Astrocyte (in vitro differentiated cells and primary cell): ENCODE measurements at regions not wholly inside any gene's neighbourhood (a gene's known extent, or its start where the extent isn't known, plus 50 kb on each side); places are given as distances from the start of the nearest gene placed in this dataset.
A peak's percentile ranks its signal among the peaks of the same experiment; 100 is the strongest.

Source experiments
- DNase-seq: peaks from one replicate; pipeline ENCODE4 v3.0.0-alpha.2; 2010; ENCODE audit warnings: low read depth
- FAIRE-seq: peaks from 2 replicates; lab custom pipeline; 2011; peaks lifted over from hg19 to GRCh38; lab: Jason Lieb, UNC
- H2AFZ ChIP-seq: 2 replicates; pipeline ENCODE4 v1.6.0; 2012; ENCODE audit warnings: low read depth, low read length, inconsistent platforms
- H3K27ac ChIP-seq: 2 replicates; pipeline ENCODE4 v1.5.1; 2011; ENCODE audit warnings: low read depth, low read length, inconsistent platforms
- H3K27me3 ChIP-seq: 2 replicates; pipeline ENCODE4 v1.6.0; 2011; ENCODE audit warnings: low read length, inconsistent platforms; ENCODE audit not compliant: insufficient read depth
- H3K36me3 ChIP-seq: 2 replicates; pipeline ENCODE4 v1.5.1; 2011; ENCODE audit warnings: low read length, inconsistent platforms; ENCODE audit not compliant: insufficient read depth
- H3K4me1 ChIP-seq: 2 replicates; pipeline ENCODE4 v1.5.1; 2011; ENCODE audit warnings: low read length, inconsistent platforms; ENCODE audit not compliant: insufficient read depth
- H3K4me2 ChIP-seq: 2 replicates; pipeline ENCODE4 v1.6.0; 2012; ENCODE audit warnings: low read length, inconsistent platforms
- H3K4me3 ChIP-seq: 2 replicates; pipeline ENCODE4 v1.5.1; 2011; ENCODE audit warnings: low read depth, mild to moderate bottlenecking, low read length, inconsistent platforms; ENCODE audit not compliant: insufficient read depth
- H3K79me2 ChIP-seq: 2 replicates; pipeline ENCODE4 v1.6.0; 2012; ENCODE audit warnings: mild to moderate bottlenecking, low read length, inconsistent platforms; ENCODE audit not compliant: insufficient read depth
- H3K9ac ChIP-seq: 2 replicates; pipeline ENCODE4 v1.6.0; 2012; ENCODE audit warnings: mild to moderate bottlenecking, low read length, inconsistent platforms
- H3K9me3 ChIP-seq: 2 replicates; pipeline ENCODE4 v1.5.1; 2012; ENCODE audit warnings: low read depth, mild to moderate bottlenecking, low read length, inconsistent platforms; ENCODE audit not compliant: insufficient read depth
- H4K20me1 ChIP-seq: 2 replicates; pipeline ENCODE4 v1.6.0; 2012; ENCODE audit warnings: low read length, inconsistent platforms; ENCODE audit not compliant: insufficient read depth
- H3K27ac Mint-ChIP-seq: one replicate; pipeline ENCODE4 v1.8.0; 2021; ENCODE audit warnings: mild to moderate bottlenecking, mixed read lengths; ENCODE audit not compliant: unreplicated experiment
- H3K27me3 Mint-ChIP-seq: one replicate; pipeline ENCODE4 v1.8.0; 2021; ENCODE audit warnings: low read depth, mixed read lengths; ENCODE audit not compliant: unreplicated experiment
- H3K36me3 Mint-ChIP-seq: one replicate; pipeline ENCODE4 v1.8.0; 2021; ENCODE audit warnings: low read depth, mixed read lengths; ENCODE audit not compliant: unreplicated experiment
- H3K4me1 Mint-ChIP-seq: one replicate; pipeline ENCODE4 v1.8.0; 2021; ENCODE audit warnings: low read depth, mixed read lengths; ENCODE audit not compliant: unreplicated experiment
- H3K4me3 Mint-ChIP-seq: one replicate; pipeline ENCODE4 v1.8.0; 2021; ENCODE audit warnings: mild to moderate bottlenecking, moderate library complexity, mixed read lengths; ENCODE audit not compliant: unreplicated experiment
- H3K9me3 Mint-ChIP-seq: one replicate; pipeline ENCODE4 v1.8.0; 2021; ENCODE audit warnings: mild to moderate bottlenecking, mixed read lengths; ENCODE audit not compliant: unreplicated experiment
- EZH2 ChIP-seq: IDR thresholded peaks from 2 replicates; pipeline ENCODE4 v1.6.1; 2012; ENCODE audit warnings: mild to moderate bottlenecking, low read length, inconsistent platforms; ENCODE audit not compliant: insufficient read depth
- TF ChIP-seq, protein P1 (sequence below): IDR thresholded peaks from 2 replicates; pipeline ENCODE4 v1.5.1; 2011; ENCODE audit warnings: low read depth, mild to moderate bottlenecking, inconsistent platforms, low read length, moderate library complexity; ENCODE audit not compliant: insufficient read depth

DNA sequence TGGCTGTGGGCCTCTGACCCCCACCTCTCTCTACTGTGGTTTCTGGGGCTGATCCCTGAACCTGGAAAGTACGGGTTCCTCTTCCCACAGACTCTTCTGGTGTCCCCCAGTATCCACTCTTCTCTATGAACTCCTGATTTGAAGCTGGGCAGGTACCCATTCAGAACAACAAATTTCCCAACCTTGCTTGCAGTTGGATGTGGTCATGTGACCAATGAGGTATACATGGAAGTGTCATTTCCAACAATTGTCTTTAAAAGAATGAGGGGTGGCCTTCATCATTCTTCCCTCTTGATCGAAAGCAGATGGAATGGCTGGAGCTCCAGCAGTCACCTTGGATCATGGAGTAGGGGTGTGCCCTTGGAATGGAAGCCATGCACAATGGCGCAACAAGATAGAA, 128.0 kb upstream of the MLN start:
- H3K4me1 ChIP-seq: no peaks in the 10 kb centered on the region
- no peaks in the 10 kb centered on the region for H3K9me3 ChIP-seq
- no peak overlapping the region for H3K27ac Mint-ChIP-seq
- no peaks in the 10 kb centered on the region for H4K20me1 ChIP-seq
- no peak for DNase-seq
- peaks cover 20% of the 10 kb centered on the region for H3K27me3 ChIP-seq
- H2AFZ ChIP-seq: no peak overlapping the region
- H3K36me3 Mint-ChIP-seq: peaks cover 7% of the 10 kb centered on the region
- no peak overlapping the region for H3K27ac ChIP-seq
- peaks cover 6% of the 10 kb centered on the region for H3K4me1 Mint-ChIP-seq
- FAIRE-seq: no peak
- no peak for TF ChIP-seq EZH2
- TF ChIP-seq, protein P1, sequence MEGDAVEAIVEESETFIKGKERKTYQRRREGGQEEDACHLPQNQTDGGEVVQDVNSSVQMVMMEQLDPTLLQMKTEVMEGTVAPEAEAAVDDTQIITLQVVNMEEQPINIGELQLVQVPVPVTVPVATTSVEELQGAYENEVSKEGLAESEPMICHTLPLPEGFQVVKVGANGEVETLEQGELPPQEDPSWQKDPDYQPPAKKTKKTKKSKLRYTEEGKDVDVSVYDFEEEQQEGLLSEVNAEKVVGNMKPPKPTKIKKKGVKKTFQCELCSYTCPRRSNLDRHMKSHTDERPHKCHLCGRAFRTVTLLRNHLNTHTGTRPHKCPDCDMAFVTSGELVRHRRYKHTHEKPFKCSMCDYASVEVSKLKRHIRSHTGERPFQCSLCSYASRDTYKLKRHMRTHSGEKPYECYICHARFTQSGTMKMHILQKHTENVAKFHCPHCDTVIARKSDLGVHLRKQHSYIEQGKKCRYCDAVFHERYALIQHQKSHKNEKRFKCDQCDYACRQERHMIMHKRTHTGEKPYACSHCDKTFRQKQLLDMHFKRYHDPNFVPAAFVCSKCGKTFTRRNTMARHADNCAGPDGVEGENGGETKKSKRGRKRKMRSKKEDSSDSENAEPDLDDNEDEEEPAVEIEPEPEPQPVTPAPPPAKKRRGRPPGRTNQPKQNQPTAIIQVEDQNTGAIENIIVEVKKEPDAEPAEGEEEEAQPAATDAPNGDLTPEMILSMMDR: no peak
- H3K9ac ChIP-seq: no peak overlapping the region
- no peak overlapping the region for H3K4me3 ChIP-seq
- H3K36me3 ChIP-seq: no peaks in the 10 kb centered on the region
- peaks cover 11% of the 10 kb centered on the region for H3K9me3 Mint-ChIP-seq
- H3K79me2 ChIP-seq: no peaks in the 10 kb centered on the region
- H3K4me3 Mint-ChIP-seq: no peak overlapping the region
- H3K27me3 Mint-ChIP-seq: peaks cover 51% of the 10 kb centered on the region
- H3K4me2 ChIP-seq: no peak overlapping the region

DNA sequence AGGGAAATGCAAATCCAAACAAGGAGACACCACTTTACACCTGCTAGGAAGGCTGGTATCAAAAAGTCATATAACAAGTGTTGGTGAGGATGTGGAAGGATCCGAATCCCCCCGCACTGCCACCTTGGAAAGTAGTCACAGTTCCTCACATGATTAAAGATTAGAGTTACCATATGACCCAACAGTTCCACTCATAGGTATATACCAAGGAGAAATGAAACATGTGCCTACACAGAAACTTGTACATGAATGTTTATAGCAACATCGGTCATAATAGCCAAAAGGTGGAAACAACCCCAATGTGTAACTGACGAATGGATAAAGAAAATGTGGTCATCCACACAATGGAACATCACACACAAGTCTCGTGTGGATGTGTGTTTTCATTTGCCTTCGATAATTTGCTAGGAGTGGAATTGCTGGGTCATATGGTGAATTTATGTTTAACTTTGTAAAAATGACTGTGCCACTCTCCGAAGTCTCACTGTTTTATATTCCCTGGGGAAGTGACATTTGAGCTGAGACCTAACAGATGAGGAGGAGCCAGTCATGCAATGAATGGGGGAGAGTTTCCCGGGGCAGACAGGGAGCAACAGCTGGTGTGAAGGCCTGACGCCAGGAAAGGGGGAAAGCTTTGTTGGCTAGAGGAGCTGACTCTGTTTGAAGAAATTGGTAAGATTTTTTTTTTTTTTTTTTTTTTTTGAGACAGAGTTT, 125.9 kb upstream of the MLN start:
- Mint-ChIP-seq H3K9me3 (peaks cover 11% of the 10 kb centered on the region), H3K27ac (no peak overlapping the region), H3K36me3 (peaks cover 7% of the 10 kb centered on the region), H3K27me3 (peaks cover 43% of the 10 kb centered on the region), H3K4me1 (peaks cover 6% of the 10 kb centered on the region), H3K4me3 (no peak overlapping the region)
- Histone ChIP-seq H4K20me1 (no peaks in the 10 kb centered on the region), H3K4me2 (no peak overlapping the region), H3K27me3 (peaks cover 14% of the 10 kb centered on the region), H3K4me3 (no peak overlapping the region), H3K9me3 (no peaks in the 10 kb centered on the region), H3K27ac (no peak overlapping the region), H3K79me2 (no peaks in the 10 kb centered on the region), H2AFZ (no peak overlapping the region), H3K36me3 (no peaks in the 10 kb centered on the region), H3K9ac (no peak overlapping the region), H3K4me1 (no peaks in the 10 kb centered on the region)
- TF ChIP-seq, protein P1: no peak
- TF ChIP-seq EZH2: no peak
- no peak for FAIRE-seq
- DNase-seq: no peak

DNA sequence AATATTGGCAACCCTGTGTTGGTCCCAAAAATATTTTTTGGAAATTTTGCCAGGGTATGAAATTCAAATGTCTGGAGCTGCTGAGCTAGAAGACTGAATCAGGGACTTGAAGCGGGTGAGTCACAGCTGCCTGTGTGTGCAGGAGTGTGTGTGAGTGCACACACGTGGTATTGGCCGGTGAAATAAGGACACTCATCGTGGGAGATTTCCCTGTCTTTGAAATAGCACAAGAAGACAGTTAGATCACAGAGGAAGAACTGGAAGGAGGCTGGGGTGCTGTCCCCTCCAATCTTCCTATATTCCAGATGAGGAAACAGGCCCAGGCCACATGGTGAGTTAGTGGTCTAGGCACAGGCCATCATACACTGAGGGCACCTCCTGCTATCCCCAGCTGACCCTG, 123.8 kb upstream of the MLN start:
- Histone ChIP-seq H3K36me3 (no peaks in the 10 kb centered on the region), H3K9ac (no peak overlapping the region), H2AFZ (no peak overlapping the region), H3K27ac (no peak overlapping the region), H4K20me1 (no peaks in the 10 kb centered on the region), H3K79me2 (no peaks in the 10 kb centered on the region), H3K4me2 (no peak overlapping the region), H3K9me3 (no peaks in the 10 kb centered on the region), H3K27me3 (peaks cover 4% of the 10 kb centered on the region), H3K4me3 (no peak overlapping the region), H3K4me1 (no peaks in the 10 kb centered on the region)
- H3K4me3 Mint-ChIP-seq: no peak overlapping the region
- H3K9me3 Mint-ChIP-seq: peaks cover 13% of the 10 kb centered on the region
- FAIRE-seq (no peak), DNase-seq (peak; percentile 63)
- peaks cover 6% of the 10 kb centered on the region for H3K4me1 Mint-ChIP-seq
- peaks cover 7% of the 10 kb centered on the region for H3K36me3 Mint-ChIP-seq
- H3K27me3 Mint-ChIP-seq: peaks cover 30% of the 10 kb centered on the region
- no peak for TF ChIP-seq EZH2
- TF ChIP-seq, protein P1: no peak
- H3K27ac Mint-ChIP-seq: no peak overlapping the region
